ENCODE measurements at regions not wholly inside any gene's neighbourhood (a gene's known extent, or its start where the extent isn't known, plus 50 kb on each side); places are given as distances from the start of the nearest gene placed in this dataset.

- CTCF ChIA-PET: no interaction called here
- intact Hi-C loops (cut with micrococcal nuclease; ENCODE audit: unreplicated experiment): no loop called here
- no peaks in the 10 kb centered on the region for H3K4me1 ChIP-seq (ENCODE audit: control insufficient read depth, insufficient read depth, low read length)
- no peak for DNase-seq (ENCODE audit: low read depth, low spot score)
- no TSS peak for BruUV-seq (replicated peaks)
- in situ Hi-C loops (cut with HindIII; ENCODE audit: low pct_unique_long_range_greater_than_20kb, low sequenced_read_pairs): no loop called here
- no peaks in the 10 kb centered on the region for H3K36me3 ChIP-seq (ENCODE audit: control insufficient read depth, insufficient read depth, low read length)
- POLR2A ChIA-PET: no interaction called here
- no peaks in the 10 kb centered on the region for H3K9me3 ChIP-seq (ENCODE audit: control insufficient read depth, insufficient read depth, low read depth, low read length)
- H3K27me3 ChIP-seq (ENCODE audit: control insufficient read depth, insufficient read depth, low read length): no peaks in the 10 kb centered on the region
- no peak for ATAC-seq
- TF ChIP-seq REST (IDR thresholded peaks at IDR 0.05; ENCODE audit: insufficient read depth in 1 of 2, low read depth in 2 of 2, low read length in 1 of 2) (no peak), SIN3A (IDR thresholded peaks at IDR 0.05; ENCODE audit: borderline replicate concordance, insufficient read depth, low read depth, low read length) (no peak), CTCF (IDR thresholded peaks at IDR 0.05) (no peak), POLR2AphosphoS5 (IDR thresholded peaks at IDR 0.05; ENCODE audit: low read depth, low read length) (no peak), TCF7L2 (IDR thresholded peaks at IDR 0.05; ENCODE audit: low read depth, low read length) (no peak)
- H3K4me3 ChIP-seq (ENCODE audit: low read depth in 2 of 2, low read length in 2 of 2): no peak overlapping the region
- H3K27ac ChIP-seq (ENCODE audit: low read length): no peak overlapping the region
Measured at GRCh38 chr12:73124480-73124879, 852.3 kb downstream of the TRHDE start.

GRCh38 chr12:73125148-73125547, 853.0 kb downstream of the TRHDE start:
- in situ Hi-C loops (cut with HindIII; ENCODE audit: low pct_unique_long_range_greater_than_20kb, low sequenced_read_pairs): no loop called here
- intact Hi-C loops (cut with micrococcal nuclease; ENCODE audit: unreplicated experiment): no loop called here
- Histone ChIP-seq H3K27me3 (ENCODE audit: control insufficient read depth, insufficient read depth, low read length) (no peaks in the 10 kb centered on the region), H3K27ac (ENCODE audit: low read length) (no peak overlapping the region), H3K4me3 (ENCODE audit: low read depth in 2 of 2, low read length in 2 of 2) (no peak overlapping the region), H3K36me3 (ENCODE audit: control insufficient read depth, insufficient read depth, low read length) (no peaks in the 10 kb centered on the region), H3K4me1 (ENCODE audit: control insufficient read depth, insufficient read depth, low read length) (no peaks in the 10 kb centered on the region), H3K9me3 (ENCODE audit: control insufficient read depth, insufficient read depth, low read depth, low read length) (no peaks in the 10 kb centered on the region)
- ChIA-PET CTCF (no interaction called here), POLR2A (no interaction called here)
- no TSS peak for BruUV-seq (replicated peaks)
- no peak for TF ChIP-seq CTCF (IDR thresholded peaks at IDR 0.05)
- no peak for TF ChIP-seq REST (IDR thresholded peaks at IDR 0.05; ENCODE audit: insufficient read depth in 1 of 2, low read depth in 2 of 2, low read length in 1 of 2)
- no peak for TF ChIP-seq TCF7L2 (IDR thresholded peaks at IDR 0.05; ENCODE audit: low read depth, low read length)
- TF ChIP-seq SIN3A (IDR thresholded peaks at IDR 0.05; ENCODE audit: borderline replicate concordance, insufficient read depth, low read depth, low read length): no peak
- TF ChIP-seq POLR2AphosphoS5 (IDR thresholded peaks at IDR 0.05; ENCODE audit: low read depth, low read length): no peak
- ATAC-seq: no peak
- no peak for DNase-seq (ENCODE audit: low read depth, low spot score)

Data from Panc1 (cell line).